NCI-H510A (cell line): ENCODE measurements at regions not wholly inside any gene's neighbourhood (a gene's known extent, or its start where the extent isn't known, plus 50 kb on each side); places are given as distances from the start of the nearest gene placed in this dataset.

ENCODE experiments used
- DNase-seq: peaks from one replicate; lab custom pipeline; 2025; lab: John Stamatoyannopoulos, UW

GRCh38 chr3:193989186-193989585, 146.8 kb upstream of the HES1 start:
- DNase-seq = no peak

- DNase-seq = no peak
These were observed 144.1 kb upstream of the HES1 start for GRCh38 chr3:193991666-193992424.

GRCh38 chr3:193992425-193993037, 143.4 kb upstream of the HES1 start:
- DNase-seq = no peak

- DNase-seq = no peak
These were observed 139.7 kb upstream of the HES1 start for GRCh38 chr3:193996221-193996620.

- no peak for DNase-seq
These were observed 139.3 kb upstream of the HES1 start for GRCh38 chr3:193996641-193997089.

GRCh38 chr3:193997228-193998122, 138.5 kb upstream of the HES1 start:
- peak; percentile 57 for DNase-seq

- DNase-seq = no peak
These were observed 137.9 kb upstream of the HES1 start for GRCh38 chr3:193998123-193998448.

- no peak for DNase-seq
These were observed 137.2 kb upstream of the HES1 start for GRCh38 chr3:193998628-193999195.

GRCh38 chr3:194000100-194000499, 135.8 kb upstream of the HES1 start:
- DNase-seq = no peak

- no peak for DNase-seq
These were observed 135.2 kb upstream of the HES1 start for GRCh38 chr3:194000712-194001111.

- no peak for DNase-seq
These were observed 134.1 kb upstream of the HES1 start for GRCh38 chr3:194001728-194002459.

- peak; percentile 70 for DNase-seq
These were observed 132.6 kb upstream of the HES1 start for GRCh38 chr3:194003114-194004057.

- no peak for DNase-seq
These were observed 129.9 kb upstream of the HES1 start for GRCh38 chr3:194005930-194006501.

GRCh38 chr3:194007592-194008337, 128.2 kb upstream of the HES1 start:
- DNase-seq = no peak

- DNase-seq = no peak
These were observed 126.9 kb upstream of the HES1 start for GRCh38 chr3:194009019-194009418.

GRCh38 chr3:194009892-194010533, 125.9 kb upstream of the HES1 start:
- DNase-seq = peak; percentile 52

GRCh38 chr3:194011807-194012206, 124.1 kb upstream of the HES1 start:
- no peak for DNase-seq

GRCh38 chr3:194013928-194014327, 122.0 kb upstream of the HES1 start:
- DNase-seq = no peak

- DNase-seq = no peak
These were observed 121.2 kb upstream of the HES1 start for GRCh38 chr3:194014756-194015155.
